ENCODE measurements at regions not wholly inside any gene's neighbourhood (a gene's known extent, or its start where the extent isn't known, plus 50 kb on each side); places are given as distances from the start of the nearest gene placed in this dataset.

DNA sequence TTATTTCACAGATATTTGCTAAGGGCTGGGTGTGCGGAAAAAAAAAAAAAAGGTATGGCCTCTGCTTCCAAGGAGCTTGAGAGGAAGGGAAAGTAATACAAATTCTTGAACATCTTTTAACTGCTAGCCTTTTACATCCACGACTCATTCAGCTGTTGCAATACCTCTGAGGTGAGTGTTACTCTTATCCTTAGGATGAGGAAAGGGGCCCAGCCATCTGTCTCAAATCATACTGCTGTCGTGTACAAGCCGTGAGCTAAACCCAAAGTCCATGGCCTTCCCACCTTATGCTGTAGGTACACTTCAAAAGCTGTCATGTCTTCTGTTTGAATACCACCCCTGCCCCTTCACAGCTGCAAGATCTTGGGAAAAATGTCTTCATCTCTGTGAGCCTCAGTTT, 146.8 kb downstream of the KCNRG start:
- Histone ChIP-seq H4K20me1 (ENCODE audit: insufficient read depth) (no peaks in the 10 kb centered on the region), H3K9me2 (ENCODE audit: insufficient read depth) (no peaks in the 10 kb centered on the region), H3K4me3 (no peak overlapping the region), H3K36me3 (ENCODE audit: low read depth) (no peaks in the 10 kb centered on the region), H3F3A (ENCODE audit: insufficient read depth, low read depth) (0 out of 2 replicates have a peak, but pooled peaks cover 6% of the 10 kb centered on the region), H3K27me3 (ENCODE audit: insufficient read depth, low read depth) (no peaks in the 10 kb centered on the region), H3K4me2 (no peak overlapping the region), H3K79me2 (ENCODE audit: low read depth) (no peaks in the 10 kb centered on the region), H3K4me1 (replicated peaks; ENCODE audit: insufficient read depth) (peaks cover 8% of the 10 kb centered on the region), H2AFZ (no peak overlapping the region), H3K9me3 (ENCODE audit: insufficient read depth, low read depth) (no peaks in the 10 kb centered on the region), H3K27ac (no peak overlapping the region)
- no peak for TF ChIP-seq CTCF (conservative IDR thresholded peaks at IDR 0.05)
- no peak for TF ChIP-seq EZH2 (IDR thresholded peaks at IDR 0.05; ENCODE audit: low read depth)
- ChIA-PET CTCF (no interaction called here), POLR2A (ENCODE audit: unreplicated experiment) (no interaction called here)
- DNase-seq = no peak
- BruUV-seq (replicated peaks) = no TSS peak
- intact Hi-C loops (cut with micrococcal nuclease; ENCODE audit: unreplicated experiment) = no loop called here

- H3K4me2 ChIP-seq = no peak overlapping the region
- no peak for DNase-seq
- no peaks in the 10 kb centered on the region for H3K9me2 ChIP-seq (ENCODE audit: insufficient read depth)
- no peaks in the 10 kb centered on the region for H3K9me3 ChIP-seq (ENCODE audit: insufficient read depth, low read depth)
- H3K36me3 ChIP-seq (ENCODE audit: low read depth) = no peaks in the 10 kb centered on the region
- 0 out of 2 replicates have a peak, but pooled peaks cover 6% of the 10 kb centered on the region for H3F3A ChIP-seq (ENCODE audit: insufficient read depth, low read depth)
- no peaks in the 10 kb centered on the region for H4K20me1 ChIP-seq (ENCODE audit: insufficient read depth)
- peaks cover 8% of the 10 kb centered on the region for H3K4me1 ChIP-seq (replicated peaks; ENCODE audit: insufficient read depth)
- no peaks in the 10 kb centered on the region for H3K27me3 ChIP-seq (ENCODE audit: insufficient read depth, low read depth)
- H3K79me2 ChIP-seq (ENCODE audit: low read depth) = no peaks in the 10 kb centered on the region
- POLR2A ChIA-PET (ENCODE audit: unreplicated experiment) = no interaction called here
- CTCF ChIA-PET = interaction anchor here (0.6 kb wide), 1 partner anchor 79 kb away, joined by 3 read pairs; no protein-coding TSS in a partner anchor
- no peak overlapping the region for H3K4me3 ChIP-seq
- H2AFZ ChIP-seq = no peak overlapping the region
- intact Hi-C loops (cut with micrococcal nuclease; ENCODE audit: unreplicated experiment) = no loop called here
- TF ChIP-seq CTCF (conservative IDR thresholded peaks at IDR 0.05) (no peak), EZH2 (IDR thresholded peaks at IDR 0.05; ENCODE audit: low read depth) (no peak)
- no peak overlapping the region for H3K27ac ChIP-seq
- no TSS peak for BruUV-seq (replicated peaks)
Measured at GRCh38 chr13:50162567-50162966, 147.3 kb downstream of the KCNRG start.

DNA sequence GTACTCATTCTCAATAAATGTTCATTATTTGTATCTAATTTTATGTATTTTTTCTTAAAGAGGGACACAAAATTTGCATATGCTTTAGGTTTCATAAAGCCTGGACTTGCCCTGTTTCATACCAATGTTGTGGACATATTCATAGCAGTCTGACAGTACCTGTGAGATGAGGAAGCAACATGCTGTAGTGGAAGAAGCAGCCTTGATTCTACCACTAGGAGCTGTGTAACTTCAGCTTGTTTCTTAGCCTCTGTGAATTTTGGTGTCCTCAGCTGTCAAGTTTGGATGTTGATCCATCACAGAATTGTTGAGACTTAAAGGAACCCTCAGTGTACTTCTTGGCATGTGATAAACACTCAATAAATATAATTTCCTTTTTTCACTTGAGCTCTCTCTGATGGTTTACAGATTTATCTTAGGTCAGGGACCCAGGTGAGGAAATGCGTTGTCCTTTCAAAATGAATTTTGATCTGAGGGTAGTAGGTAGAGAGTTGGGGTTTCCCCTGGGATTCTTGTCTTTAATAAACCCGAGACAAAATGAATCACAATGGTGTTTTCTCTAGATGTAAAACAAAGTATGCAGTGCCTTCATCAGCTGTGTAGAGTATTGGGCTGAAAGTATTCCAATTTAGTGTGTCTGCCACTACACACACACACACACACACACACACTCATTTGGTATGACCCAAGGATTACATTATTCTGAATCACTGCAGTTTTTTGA, 152.1 kb downstream of the KCNRG start:
- TF ChIP-seq CTCF (conservative IDR thresholded peaks at IDR 0.05) (no peak), EZH2 (IDR thresholded peaks at IDR 0.05; ENCODE audit: low read depth) (no peak)
- no peaks in the 10 kb centered on the region for H3K4me1 ChIP-seq (replicated peaks; ENCODE audit: insufficient read depth)
- H3K27me3 ChIP-seq (ENCODE audit: insufficient read depth, low read depth) = no peaks in the 10 kb centered on the region
- no peak overlapping the region for H3K4me3 ChIP-seq
- no peak for DNase-seq
- no peaks in the 10 kb centered on the region for H3K79me2 ChIP-seq (ENCODE audit: low read depth)
- intact Hi-C loops (cut with micrococcal nuclease; ENCODE audit: unreplicated experiment) = no loop called here
- no TSS peak for BruUV-seq (replicated peaks)
- no peak overlapping the region for H3K4me2 ChIP-seq
- H3F3A ChIP-seq (ENCODE audit: insufficient read depth, low read depth) = no peaks in the 10 kb centered on the region
- no peaks in the 10 kb centered on the region for H4K20me1 ChIP-seq (ENCODE audit: insufficient read depth)
- H3K9me2 ChIP-seq (ENCODE audit: insufficient read depth) = no peaks in the 10 kb centered on the region
- no peak overlapping the region for H3K27ac ChIP-seq
- H3K36me3 ChIP-seq (ENCODE audit: low read depth) = no peaks in the 10 kb centered on the region
- ChIA-PET POLR2A (ENCODE audit: unreplicated experiment) (no interaction called here), CTCF (interaction anchor here (0.6 kb wide), 2 partner anchors 510 to 1587 kb away, joined by 3 read pairs; no protein-coding TSS in a partner anchor)
- H2AFZ ChIP-seq = no peak overlapping the region
- H3K9me3 ChIP-seq (ENCODE audit: insufficient read depth, low read depth) = no peaks in the 10 kb centered on the region

All from PC-9 (cell line).